Stimulated activated CD4-positive, alpha-beta T cell treated with anti-CD3 and anti-CD28 coated beads, Interleukin-1b, Interleukin-23, amount 100 ng/mL, for 4 hours (primary cell): ENCODE measurements at regions not wholly inside any gene's neighbourhood (a gene's known extent, or its start where the extent isn't known, plus 50 kb on each side); places are given as distances from the start of the nearest gene placed in this dataset.
"Not testable (repeated sequence)": the region's sequence is repeated elsewhere in the genome, so short reads cannot be mapped to it uniquely, and the experiment has no call there.

Experiments
- DNase-seq, 2 donors: peaks; one replicate each; pipeline ENCODE4 v3.0.0-alpha.2; 2020; ENCODE audit warnings: low read depth in 2 of 2

DNA sequence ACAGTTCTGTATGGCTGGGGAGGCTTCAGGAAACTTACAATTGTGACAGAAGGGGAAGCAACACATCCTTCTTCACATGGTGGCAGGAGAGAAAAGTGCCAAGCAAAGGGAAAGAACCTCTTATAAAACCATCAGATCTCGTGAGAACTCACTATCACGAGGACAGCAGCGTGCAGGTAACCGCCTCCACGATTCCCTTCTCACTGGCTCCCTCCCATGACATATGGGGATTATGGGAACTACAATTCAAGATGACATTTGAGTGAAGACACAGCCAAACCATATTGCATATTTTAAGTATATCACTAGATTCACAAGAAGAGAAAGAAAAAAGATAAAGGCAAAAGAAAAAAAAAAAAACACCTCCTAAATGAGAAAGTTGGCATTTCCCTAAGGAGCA is 431.9 kb upstream of the RGS17 start:
- DNase-seq, result no peak

DNA sequence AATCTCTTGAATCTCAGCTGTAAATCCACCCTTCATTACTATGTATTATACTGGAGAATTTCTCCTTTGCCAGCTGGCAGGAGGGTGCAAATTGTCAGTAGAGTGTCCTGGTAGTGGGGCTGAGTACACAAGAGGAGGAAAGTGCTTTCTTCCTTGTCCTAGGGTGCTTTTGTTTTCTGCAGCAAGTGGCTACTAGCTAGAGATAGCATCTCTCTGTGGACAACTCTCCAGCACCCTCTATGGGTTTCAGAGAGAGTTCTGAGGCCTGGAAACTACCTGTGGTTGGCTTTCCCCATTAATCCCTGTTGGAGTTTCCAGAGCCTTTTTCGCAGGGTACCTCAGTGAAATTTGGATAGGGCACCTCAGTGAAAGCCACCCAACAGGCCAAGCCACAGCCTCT is 422.5 kb upstream of the RGS17 start:
- no peak for DNase-seq

DNA sequence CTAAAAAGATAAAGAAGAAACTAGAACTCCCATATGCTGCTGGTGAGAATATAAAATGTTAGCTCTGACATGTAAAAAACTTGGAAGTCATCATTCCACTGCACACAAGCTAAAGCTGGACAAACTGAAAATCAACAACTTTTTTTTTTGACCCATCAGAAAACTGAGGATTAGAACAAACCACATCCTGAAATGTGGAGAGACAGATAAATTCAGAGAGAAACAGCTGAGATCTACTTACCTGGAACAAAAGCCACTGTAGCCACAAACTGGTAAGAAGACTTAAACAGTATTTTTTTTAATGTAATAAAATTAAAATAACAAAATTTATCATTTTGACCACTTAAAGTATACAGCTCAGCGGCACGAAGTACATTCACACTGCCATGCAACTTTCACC is 408.5 kb upstream of the RGS17 start:
- DNase-seq, result no peak

DNA sequence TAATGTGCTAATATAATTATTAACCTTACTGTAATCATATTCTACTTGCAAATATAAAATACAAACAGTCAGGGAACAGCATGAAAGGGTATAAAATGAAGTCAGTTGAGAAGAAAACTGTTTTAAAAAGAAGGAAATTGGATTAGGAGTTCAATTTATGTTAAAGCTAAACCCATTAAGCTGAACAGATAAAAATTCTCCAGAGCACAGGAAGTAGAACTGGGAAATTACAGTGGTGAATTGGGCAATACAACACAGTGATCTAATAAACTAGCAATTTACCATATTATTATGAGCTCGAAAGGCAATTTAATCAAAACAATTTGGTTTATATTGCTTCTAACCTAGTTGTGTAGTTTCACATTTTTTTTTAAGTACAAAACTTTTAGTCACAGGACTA is 407.4 kb upstream of the RGS17 start:
- no peak for DNase-seq

DNA sequence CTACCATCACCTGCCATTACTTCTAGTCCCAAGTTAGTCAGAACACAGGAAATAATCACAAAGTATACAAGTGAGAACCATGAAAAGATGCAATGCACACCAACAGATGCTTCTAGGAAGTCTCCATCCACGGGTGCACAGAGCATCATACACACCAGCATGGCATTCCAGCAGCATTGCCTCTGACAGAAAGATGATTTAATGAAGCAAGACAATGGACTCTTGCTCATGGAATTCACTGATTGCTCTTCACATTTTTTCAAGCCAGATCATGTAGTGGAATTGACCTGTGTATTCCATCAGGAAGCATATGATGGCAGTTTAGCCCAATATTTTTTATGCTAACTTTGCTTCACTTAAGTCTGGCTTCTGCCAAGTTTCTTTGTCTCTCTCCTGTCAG is 406.3 kb upstream of the RGS17 start:
- no peak for DNase-seq

DNA sequence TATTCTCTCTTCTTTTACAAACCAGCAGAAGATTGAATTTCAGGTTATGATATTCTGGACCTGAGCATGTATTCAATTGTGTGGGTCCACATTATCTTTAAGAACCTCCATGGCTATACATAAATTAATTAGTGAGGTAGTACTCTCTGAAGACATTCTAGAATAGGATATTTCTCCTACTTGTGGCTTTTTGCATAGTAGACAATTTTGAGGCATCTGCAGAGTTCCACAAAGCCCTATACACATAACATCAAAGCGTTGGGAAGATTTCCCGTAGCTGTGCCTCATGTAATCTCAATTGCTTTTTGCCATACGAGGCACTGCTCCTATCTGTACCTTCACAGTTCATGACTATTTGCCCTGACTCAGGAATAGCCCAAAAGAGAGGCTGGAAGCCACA is 395.4 kb upstream of the RGS17 start:
- DNase-seq, result no peak

DNA sequence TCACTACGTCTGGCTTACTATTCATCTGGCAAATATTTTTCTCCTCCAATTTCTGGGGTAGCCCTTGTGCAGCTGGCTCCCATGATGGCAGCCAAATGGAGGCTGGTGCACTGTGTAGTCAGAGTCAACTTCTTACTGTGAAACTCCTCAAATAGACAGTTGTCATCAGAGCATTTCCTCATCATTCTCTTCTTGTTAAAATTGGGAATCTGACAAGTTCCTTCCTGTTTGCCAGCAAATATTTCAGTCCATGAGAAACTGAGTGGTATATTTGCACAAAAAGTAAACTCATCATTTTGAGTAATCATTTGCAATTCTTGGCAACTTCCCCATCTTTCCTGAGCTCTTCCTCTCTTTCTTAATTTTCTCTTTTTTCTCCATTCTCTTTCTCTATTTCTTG is 394.9 kb upstream of the RGS17 start:
- DNase-seq, result no peak

DNA sequence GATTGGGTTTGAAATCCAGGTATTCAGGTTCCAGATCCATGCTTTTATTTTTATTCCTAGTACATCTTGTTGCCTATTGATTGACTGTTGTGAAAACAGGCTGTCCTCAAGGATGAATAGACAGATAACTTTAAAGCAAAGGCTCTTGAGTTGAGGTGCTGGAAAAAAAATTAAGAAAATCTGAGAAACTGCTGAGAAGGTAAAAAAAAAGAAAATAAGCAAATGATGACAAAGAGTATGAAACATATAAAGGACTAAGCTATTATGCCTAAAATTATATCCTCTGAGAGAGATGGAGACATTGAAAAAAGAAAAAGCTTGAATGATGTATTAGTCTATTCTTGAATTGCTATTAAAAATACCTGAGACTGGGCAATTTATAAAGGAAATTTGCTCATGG is 392.3 kb upstream of the RGS17 start:
- DNase-seq, result no peak

DNA sequence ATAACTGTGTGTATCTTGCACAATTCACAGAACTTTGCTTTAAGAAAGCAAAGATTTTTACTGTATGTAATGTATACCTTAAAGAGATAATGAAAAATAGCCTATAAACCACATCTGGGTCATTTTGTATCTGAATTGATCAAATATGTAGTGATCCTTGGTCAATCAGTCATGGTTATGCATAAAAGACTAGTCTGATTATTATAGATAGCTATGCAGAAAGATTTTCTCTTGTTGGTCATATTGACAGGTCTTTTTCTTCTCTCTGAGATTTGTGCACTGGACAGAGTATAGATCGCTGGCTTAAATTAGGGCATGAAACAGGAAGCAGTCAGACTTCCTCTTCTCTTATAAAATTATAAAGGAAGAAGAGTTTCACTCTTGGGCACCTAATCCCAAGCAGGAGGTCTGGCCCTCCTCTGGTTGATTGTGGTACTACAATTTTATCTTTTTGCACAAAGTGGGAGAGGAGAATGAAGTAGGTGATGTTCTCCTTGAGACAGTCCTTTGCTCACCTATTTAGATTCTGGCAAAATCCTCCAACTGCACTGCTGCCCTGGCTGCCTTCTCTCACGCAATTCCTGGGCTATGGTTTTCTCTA is 380.9 kb upstream of the RGS17 start:
- DNase-seq, result no peak

DNA sequence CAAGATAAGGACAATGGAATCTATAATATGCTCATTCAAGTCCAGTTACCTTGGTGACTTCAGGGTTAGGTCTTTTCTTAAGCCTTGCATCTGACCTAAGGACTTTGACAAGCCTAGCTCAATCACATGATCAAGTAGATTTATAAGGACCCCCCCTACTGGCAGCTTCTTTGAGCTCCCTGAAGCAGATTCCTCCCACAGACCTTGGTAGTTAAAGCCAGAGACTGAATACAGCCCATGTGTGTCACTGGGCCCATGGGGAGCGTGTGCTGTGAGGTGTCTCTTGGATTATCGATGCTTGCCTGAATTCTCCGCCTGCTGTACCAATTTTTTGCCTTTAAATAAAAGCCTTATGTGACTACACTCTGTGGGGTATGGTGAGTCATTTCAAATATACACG is 372.7 kb upstream of the RGS17 start:
- no peak for DNase-seq

DNA sequence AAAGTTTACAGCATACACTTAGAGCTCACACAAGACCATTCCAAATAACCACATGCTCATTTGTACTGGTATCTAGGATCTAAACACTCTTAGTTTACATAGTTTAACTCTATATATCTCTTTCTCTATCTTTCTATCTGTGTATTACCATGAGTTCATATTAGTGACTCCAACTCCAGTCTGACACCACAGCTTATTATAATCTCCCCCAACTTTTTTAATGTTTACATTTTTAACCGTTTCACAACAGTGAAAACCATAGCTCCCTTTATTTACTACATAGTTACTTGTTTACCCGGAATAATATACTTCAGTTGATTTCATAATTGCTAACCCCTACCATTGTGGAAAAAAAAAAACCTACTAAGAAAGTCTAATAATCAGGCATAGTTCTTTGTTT is 362.4 kb upstream of the RGS17 start:
- no peak for DNase-seq

DNA sequence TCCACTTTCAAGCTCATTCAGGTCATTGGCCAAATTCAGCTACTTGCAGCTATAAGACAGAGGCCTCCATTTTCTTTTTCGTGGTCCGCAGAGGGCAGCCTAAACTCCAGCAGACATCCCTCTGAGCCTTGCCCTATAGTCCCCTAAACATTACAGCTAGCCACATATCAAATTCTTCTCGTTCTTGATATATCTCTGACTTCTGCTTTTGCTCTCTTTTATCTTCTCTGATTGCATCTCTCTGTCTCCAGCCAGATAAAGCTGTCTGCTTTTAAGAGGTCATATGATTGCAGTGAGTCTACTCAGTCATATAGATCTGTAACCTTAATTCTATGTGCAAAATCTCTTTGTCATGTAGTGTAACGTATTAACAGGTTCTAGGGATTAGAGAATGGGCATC is 358.4 kb upstream of the RGS17 start:
- no peak for DNase-seq

DNA sequence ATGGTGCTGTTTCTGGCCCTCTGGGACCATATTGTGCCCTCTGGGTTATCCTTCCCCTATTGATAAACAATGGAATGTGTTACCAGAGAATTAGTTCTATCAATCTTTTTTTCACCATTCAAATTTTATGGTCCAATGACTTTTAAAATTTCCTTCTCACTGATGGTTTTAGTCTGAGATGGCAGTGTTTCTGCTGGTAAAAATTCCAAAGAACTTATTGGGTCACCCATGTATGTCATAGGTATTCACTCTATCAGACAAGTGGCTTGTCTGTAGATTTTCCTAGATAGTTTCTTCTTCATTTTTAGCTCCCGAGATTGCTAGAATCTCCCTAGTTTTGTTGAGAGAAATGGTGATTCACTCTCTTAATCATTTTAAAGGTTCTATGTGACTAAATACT is 357.2 kb upstream of the RGS17 start:
- no peak for DNase-seq

DNA sequence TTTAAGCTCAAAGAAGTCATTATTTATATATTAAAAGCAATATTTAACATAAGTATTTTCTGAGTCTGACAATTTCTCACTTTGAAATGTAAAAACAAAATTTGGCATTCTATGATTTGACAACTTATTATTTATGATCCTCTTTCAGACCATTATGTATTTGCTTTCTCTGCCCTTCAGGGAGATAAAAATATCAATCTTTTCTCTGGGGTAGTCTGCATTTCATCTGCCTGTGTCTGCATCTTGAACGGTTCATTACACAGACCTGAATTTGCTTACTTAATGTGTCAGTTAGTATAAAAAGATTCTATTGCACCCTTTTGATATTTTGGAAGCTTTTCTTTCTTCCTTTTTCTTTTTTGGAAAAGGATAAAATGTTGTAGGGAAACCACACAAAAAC is 354.0 kb upstream of the RGS17 start:
- DNase-seq, result no peak

DNA sequence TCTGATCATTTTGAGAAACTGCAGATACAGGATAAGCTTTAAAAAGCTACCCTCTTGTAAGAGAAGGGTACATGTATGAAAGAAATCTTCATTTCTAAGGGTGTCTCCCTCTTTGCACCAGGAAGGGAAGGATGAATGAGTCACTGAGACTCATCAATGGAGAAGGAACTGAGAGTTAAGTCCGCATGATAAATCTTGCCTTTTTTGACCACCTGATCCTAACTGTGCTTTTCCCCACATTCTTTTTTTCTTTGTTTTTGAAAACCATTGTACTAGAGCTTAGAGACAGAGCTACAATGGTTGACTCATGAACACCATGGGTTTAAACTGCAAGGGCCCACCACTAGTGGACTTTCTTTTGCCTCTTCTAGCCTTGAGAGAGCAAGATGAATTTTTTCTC is 353.0 kb upstream of the RGS17 start:
- DNase-seq, result no peak

DNA sequence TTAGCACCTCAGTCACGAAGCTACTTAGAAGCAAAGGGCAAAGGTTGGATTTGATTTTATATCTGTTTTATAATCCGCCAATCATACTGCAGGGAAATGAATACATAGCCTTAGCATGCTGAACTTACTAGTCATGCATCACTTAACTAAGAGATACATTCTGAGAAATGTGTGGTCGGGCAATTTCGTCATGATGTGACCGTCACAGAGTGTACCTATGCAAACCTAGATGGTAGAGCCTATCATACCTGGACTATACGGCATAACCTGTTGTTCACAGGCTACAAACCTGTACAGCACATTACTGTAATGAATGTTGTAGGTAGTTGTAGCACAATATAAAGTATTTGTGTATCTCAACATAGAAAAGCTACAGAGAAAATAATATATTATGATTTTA is 345.2 kb upstream of the RGS17 start:
- DNase-seq, result no peak

DNA sequence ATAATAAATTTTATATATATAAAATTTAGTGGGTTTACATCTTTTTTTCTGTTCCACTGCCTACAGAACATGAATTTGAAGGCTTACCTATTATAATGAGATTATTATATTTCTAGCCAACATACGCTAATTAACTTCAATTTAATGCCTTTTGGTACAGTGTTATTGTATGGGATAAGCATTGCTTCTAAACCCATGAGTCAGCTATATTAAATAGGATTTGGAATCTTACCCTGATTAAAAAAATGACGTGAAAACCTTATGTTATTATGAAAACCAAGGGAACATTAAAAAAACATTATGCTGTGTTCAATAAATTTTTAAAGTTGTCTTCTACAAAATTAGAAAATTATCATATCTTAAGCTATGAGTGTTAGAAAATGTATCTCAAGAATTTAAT is 334.0 kb upstream of the RGS17 start:
- no peak for DNase-seq

DNA sequence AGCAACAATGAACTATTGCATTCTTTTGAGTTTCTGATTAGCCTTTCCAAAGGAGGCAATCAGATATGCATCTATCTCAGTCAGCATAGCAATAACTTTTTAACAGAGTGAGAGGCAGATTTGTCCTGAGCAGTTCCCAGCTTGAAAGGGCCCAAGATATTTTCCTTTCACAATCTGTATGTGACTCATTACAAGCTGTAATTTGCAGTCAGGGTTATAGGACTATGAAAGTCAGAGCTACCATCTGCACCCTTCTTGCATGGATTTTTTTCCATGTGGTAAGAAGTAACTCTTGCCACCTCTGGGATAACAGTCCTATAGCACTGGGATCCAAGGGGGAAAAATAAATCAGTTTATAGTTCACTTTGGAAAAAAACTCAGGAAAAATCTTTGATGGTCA is 318.2 kb upstream of the RGS17 start:
- DNase-seq, result no peak

DNA sequence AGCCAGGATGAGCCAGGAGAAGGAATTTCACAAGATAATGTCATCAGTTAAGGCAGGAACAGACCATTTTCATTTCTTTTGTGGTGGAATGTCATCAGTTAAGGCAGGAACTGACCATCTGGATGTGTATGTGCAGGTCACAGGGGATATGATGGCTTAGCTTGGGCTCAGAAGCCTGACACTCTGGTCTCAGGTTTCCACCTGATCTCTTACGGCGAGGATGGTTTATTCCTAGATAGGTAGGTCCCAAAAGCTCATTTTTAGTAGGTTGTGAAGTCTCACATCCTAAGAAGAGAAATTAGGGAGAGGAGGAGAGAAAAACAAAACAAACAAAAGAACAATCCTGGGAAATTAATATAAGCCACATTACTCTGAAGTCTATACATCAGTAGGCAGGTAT is 311.7 kb upstream of the RGS17 start:
- not testable (repeated sequence) for DNase-seq

DNA sequence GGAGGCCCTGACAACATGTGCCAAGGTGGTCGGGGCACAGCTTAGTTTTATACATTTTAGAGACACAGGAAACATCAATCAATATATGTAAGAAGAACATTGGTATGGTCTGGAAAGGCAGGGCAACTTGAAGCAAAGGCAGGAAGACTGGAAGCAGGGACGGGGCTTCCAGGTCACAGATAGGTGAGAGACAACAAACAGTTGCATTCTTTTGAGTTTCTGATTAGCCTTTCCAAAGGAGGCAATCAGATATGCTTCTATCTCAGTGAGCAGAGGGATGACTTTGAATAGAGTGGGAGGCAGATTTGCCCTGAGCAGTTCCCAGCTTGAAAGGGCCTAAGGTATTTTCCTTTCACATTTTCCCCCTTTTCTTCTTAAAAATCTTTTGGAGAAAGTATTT is 311.0 kb upstream of the RGS17 start:
- DNase-seq, result no peak

DNA sequence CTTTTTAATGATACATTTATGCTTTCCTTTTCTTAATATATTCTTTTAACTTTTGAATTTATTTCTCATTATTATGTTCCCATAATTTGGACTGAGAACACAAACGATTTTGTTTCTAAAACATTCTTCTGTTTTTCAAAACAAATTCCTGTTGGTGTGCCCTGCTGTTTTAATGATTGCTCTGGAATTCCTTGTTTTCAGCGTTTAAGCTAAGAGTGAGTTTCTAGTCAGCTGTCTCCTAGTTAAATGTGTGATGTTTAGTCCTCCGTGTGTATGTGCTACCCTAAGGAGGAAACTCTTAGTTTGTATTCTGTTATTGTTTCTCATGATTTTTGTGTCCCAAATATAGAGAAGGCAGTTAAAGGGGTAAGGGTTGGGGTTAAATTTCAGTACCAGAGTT is 306.1 kb upstream of the RGS17 start:
- DNase-seq, result no peak

DNA sequence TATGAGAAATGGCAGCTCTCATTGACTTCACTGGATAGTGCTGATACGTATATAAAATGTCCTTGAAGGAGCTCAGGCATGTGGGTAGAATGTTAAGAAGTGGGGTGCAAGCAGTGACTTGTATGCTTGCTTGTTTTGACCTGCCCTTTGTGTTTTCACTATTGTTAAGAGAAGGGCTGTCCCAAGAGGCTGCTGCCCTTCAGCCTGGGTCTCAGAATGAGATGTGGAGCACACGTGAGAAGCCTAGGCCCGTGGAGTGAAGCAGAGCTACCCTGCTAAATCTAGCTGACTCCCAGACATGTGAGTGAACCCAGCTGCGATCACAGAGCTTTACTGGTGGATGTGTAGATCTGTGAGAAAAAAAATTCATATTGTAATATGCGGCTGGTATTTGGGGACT is 305.3 kb upstream of the RGS17 start:
- DNase-seq, result no peak

DNA sequence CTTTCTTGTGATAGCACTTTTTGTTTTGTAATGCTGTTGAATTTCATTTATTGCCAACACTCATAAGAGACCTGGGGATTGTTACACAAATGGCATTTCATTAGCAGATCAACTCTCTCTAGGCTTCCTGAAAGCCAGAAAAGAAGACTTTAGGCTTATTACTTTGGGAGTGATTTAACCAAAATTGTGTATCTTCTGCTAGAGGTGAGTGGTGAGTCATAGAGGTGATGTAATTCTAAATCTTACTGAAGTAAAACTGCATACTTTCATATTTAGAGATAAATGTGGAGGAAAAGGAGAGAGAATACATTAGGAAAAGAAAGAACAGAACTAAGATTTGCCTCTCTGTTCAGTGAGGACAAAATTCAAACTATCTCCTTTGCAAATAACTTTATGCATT is 304.7 kb upstream of the RGS17 start:
- DNase-seq, result no peak

DNA sequence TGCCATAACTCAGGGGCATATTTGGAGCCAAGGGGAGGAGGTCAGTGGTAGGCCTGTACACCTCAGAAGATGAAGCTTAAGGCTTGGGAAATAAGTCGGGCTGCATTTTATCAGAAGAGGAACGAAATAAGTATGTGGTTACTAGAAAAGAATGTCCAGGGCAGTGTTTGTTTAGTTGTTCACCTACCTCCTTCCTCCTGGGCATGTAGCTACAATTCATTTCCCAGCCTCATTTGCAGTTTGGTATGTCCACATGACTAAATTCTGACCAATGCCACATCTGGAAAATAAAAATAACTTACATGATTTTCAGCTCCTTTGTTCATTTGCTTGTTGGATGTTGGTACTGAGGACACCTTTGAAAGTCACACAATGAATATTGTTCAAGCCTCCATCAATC is 294.5 kb upstream of the RGS17 start:
- DNase-seq, result no peak
